Umbilical cord (tissue), 1 donor: ENCODE measurements at regions not wholly inside any gene's neighbourhood (a gene's known extent, or its start where the extent isn't known, plus 50 kb on each side); places are given as distances from the start of the nearest gene placed in this dataset.
A peak's percentile ranks its signal among the peaks of the same experiment; 100 is the strongest.

ENCODE experiments used
- DNase-seq: peaks from one replicate; pipeline ENCODE4 v3.0.0-alpha.2; 2015; ENCODE audit warnings: low spot score

DNA sequence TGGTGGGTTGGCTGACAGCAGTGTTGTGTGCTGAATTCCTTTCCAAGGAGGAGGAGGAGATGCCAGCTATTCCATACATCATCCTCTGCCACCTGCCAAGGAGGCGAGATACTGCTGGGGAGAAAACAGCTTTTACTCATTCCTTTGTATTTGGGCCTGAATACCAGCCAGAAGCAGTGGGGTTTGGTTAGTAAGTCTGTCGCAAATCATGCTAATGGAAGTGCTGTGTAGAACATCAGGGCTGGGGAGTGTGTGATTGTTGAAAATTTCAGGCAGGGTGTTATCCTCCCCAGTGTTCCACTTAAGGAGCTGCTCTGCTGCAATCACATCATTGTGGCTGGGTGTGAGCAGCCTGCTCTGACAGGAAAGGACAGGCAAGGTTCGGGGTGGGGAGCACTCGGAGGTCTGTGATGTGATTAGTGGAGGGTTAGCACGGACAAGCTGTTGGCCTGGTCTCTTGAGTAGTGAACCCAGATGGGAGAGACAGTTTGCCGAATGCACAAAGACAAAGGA, 128.2 kb upstream of the DLX2 start:
- DNase-seq = no peak

DNA sequence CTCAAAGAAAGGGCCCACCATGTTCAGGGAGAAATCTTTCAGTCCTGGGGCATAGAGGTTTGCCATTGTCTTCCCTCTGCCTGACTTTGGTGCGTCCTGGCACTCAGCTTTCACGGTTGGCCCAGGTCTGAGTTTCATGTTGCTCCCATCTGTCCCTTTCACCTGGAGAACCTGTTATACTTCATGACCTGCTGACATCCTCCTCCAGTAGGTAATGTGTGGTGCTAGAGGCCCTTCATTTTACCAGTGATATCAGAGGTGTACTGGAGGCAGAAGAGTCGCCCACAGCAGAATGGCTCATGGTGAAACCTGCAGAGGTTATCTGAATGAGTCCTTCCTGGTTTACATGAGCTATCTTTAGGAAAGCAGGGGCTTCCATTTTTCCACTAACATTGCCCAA, 128.8 kb upstream of the DLX2 start:
- DNase-seq = no peak

DNA sequence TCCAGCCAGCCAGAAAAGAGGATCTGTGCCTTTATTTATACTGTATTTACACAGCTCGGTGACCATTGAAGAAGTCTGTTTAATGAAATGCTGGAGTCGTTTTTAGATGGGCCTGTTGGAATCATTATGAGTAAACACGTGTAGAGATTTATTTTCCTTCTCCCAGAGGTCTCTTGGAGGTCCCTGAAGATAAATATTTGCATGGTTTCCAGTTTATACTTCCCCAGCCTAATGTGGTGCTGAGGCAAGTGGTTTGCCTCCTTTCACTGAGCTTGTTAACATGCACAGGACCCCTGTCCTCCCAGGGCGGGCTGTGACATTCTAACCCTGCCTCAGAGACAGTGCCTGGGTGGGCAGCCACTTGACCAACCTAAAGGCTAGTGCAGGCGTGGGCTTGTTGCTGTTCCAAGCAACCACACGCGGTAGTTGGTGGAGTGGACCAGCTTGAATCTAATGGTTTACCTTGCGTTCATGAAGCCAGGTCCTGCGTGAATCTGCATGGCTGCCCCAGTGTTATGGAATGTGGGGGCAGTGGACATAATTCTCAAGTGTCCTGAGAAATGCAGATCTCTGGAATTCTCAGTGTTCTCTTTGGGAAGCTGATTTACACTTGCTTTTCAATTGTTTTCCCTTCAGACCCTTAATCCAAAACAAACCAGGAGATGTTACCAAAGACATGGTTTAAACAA, 130.2 kb upstream of the DLX2 start:
- no peak for DNase-seq

DNA sequence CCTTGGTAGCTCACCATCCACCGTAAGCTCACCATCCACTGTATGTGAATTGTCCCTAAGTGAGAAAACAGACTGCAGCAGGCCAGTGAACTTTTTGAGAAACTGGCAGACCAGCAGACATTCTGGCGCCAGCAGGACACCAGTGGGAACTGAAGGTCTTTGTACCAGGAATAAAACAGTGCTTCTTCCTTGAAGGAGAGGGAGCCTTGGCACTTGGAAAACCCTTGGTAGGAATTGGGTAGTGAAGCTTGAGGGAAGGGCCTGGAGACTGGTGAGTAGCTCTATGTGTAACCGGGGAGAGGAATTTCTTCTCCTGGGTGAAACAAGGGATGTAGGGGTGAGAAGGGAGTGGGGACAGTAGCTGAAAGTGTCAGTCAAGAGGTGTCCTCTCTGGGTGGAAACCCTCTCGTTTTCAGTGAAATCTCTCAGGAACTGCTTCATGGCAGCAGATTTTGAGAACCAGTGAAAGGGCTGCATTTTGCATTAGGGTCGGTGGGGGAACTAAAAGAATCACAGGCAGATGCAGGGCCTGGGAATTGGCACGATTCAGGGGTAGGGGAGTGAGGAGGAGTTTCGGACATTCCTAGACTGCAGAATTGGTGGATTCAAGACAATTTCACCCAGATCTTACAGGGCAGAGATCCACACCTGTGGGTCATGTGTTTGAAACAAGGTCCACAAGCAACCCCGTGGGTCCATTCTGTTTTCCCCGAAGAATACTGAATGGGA, 131.5 kb upstream of the DLX2 start:
- no peak for DNase-seq

DNA sequence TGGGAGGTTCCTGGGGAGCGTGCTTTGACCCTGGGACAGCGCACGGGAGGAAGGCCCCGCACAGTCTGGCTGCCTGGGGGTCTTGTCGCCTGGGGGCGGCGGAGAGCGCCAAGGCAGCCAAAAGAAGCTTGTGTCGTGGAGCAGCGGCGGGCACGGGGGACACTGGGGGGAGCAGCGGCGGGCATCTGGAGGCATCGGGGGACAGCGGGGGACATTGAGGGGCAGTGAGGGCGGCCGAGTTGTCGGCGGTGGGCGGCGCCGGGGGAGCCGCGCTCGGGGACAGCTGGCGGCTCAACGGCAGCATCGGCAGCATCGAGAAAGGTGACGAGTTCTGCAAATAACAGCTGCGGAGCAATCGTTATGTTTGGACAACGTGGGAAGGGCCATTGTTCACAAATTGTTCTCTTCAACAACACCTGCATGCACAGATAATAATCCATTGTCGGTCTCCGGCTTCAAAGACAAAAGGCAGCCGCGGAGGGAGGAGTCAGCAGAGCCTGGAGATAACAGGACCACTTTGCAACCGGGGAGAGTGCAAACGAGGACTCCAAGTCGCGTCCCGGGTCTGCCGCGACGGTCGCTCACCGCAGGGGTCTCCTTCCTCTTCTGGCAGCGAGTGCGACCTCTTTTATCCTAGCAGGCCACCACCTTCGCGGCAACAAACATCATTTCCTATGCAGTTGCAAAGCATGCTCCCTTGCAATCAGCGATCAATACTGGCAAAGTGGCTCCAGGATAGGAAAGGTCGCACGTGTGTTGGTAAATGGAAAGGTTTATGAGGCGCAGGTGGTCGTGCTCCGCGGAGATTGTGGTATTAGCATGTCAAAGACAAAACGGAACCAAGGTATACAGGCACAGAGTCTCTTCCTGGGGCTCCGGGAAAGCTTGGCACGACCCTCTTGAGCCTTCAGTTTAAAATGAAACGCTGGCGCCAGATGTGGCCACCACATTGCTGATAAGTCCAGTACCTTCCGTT, 132.3 kb upstream of the DLX2 start:
- no peak for DNase-seq

DNA sequence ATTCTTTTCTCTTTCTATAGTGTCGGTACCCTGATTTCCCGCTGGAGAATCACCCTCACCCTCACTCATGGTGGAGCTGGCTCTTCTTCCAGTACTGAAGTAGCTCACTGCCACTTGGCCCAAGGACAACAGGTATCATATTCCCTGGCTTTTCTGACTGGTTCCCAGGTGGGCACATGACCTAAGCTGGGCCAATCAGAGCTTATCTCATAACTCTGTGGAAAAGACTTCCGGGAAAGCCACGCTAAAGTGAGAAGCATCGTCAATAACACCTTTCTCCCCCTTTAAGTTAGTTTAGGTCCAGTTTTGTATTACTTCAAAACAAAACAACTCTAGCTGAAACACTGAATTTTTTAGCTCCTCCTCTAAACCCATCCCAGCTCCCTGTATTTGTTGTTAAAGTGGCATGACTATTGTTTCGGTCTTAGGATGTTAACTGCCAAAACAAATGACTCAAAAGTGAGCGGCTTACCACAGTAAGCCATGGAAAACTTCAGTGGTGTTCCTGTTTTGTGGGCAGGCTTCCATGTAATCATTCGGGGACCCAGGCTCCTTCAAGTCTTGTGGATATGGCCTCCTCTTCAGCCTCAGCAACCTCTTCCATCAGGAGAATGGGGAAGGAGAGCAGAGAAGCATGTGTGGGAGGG, 137.4 kb upstream of the DLX2 start:
- DNase-seq = no peak

DNA sequence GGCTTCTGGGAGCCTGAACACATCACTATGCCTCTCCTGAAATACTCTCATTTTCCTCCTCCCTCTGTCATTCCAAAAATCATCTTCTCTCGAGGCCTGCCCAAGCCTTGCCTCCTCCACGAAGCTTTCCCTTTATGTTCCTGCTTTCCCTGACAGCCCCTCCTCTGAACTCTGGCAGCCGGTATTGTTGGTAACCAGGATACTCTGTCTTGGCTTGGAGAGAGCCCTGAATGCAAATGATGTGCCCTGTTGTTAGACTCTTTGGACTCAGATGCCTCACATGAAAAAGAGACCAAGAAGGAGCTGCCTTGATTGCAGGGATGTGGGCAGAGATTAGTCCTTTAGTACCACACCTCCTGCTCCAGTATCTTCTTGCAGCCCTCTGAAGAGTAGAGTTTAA, 138.5 kb upstream of the DLX2 start:
- no peak for DNase-seq

DNA sequence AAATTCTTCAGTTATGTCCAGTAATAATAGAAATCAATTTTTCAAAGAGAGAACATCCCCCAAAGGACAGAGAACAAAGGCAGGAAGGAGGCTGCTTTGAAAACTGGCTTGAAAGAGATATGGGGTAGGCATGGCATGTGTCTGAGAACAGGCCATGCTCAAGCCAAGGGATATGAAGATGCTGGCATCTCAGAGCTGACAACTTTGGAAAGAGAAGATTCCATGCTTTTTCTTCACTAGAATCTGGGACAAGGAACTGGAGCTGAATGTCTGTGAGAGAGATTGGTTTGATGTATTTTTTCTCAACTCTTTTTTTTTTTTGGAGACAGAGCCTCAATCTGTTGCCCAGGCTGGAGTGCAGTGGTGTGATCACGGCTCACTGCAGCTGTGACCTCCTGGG, 139.8 kb upstream of the DLX2 start:
- no peak for DNase-seq

DNA sequence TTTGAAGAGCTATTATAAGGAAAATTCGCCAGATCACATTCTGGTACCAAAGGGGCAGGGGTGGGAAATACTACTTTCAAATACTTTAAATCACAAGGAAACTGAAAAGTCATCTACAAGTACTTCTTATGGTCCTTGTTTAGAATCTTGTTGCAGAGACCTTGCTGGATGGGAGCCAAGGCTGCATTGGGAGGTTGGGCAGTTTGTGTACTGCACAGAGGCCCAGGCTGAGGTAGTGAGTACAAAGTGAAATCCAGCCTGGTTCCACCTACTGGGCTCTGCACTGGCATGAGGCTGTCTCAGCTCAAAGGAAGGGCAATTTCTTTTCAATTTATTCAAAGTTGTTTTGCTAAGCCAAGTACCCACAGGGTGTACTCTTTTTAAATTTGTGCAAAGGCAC, 140.3 kb upstream of the DLX2 start:
- no peak for DNase-seq

DNA sequence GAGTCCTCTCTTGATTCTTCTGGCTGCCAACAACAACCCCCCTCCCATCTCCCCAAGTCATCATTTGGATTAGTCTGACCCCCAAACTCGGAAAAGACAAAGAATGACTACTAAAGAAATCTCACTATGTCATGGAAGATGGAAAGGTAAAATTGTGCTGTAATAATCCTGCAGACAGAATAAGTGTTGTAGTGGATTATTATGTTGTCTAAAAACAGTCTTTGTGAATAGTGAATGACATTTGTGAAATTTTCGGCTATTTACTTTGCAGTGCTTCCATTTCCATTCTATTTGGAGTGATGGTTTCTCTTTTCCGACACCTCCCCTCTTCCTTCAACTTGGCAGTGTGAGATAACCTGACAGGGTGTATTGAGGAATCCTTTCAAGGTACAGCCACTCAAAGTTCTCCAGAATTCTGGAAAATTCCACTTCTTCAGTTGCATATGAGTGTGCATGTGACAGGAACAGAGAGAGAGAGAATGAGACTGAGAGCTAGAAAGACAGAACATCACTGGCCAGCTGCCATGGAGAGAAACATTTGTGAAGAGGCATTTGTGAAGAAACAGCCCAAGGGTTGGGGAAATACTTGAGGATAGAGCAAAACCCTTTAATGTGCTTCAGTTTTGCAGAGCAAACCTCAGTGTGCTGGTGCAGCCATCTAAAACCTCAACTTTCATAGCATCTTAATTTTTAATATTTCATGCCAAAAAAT, 141.9 kb upstream of the DLX2 start:
- DNase-seq = peak; percentile 71

DNA sequence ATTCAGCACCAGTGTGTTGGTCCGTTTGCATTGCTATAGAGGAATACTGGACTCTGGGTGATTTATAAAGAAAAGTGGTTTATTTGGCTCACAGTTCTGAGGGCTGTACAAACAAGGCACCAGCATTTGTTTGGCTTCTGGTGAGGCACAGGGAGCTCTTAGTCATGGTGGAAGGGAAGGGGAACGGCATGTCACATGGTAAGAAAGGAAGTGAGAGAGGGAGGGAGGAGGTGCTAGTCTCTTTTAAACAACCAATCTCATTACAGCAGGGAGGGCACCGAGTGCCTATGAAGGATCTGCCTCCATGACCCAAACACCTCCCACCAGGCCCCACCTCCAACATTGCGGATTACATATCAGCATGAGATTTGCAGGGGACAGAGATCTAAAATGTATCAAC, 143.9 kb upstream of the DLX2 start:
- DNase-seq = no peak

DNA sequence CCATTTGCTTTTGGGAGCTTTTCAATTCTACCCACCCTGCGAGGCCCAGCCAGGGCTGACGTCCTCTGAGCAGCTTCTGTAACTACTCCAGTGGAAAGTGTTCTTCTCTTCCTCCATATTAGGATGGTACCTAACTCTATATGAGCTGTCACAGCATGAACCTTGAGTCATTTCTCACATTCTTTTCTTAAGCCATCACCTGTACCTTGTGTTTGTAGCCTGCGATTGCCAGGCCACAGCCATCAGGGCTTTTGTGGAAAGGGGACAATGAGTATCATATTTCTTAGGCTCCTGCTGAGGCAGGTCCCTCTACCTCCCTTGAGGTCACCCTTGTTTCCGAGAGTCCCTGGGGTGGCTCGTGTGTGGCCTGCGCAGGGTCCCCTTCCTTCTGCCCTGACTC, 144.5 kb upstream of the DLX2 start:
- DNase-seq = no peak

DNA sequence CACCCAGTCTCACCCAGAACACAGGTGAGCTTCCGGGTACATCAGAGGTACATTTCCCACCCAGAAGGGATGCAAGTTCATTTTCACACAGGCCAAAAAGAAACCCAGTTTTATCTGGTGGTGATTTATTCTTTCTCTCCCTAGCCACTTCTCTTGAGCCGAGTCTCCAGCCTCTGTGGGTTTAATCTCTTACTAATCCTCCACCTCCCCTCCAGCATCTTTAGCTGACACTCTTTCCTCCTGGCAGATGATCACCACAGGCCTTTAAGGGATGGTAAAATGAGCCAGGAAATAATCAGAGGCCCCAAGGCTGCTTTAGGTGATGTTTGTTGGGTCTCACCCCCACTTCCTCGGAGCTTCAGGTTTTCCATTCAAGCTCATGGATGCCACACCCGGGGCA, 145.7 kb upstream of the DLX2 start:
- no peak for DNase-seq

DNA sequence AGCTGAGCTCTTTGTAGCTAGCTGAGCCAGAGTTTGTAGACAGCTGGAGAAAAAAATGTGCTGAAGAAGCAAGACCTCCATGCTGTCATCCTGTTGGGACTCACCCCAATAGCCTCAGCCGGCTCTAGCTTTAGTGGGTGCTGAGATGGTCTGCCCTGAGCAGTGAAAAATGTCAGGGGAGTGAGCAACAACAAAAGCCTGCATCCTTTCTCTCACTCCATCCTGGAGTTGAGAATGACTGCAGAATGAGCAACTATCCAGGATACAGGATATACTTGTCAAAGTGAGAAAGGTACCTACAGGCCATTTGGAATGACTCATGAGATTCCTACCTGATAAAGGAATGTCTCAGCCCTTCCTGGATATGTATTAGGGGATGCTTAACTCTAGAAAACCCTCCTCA, 146.1 kb upstream of the DLX2 start:
- no peak for DNase-seq

DNA sequence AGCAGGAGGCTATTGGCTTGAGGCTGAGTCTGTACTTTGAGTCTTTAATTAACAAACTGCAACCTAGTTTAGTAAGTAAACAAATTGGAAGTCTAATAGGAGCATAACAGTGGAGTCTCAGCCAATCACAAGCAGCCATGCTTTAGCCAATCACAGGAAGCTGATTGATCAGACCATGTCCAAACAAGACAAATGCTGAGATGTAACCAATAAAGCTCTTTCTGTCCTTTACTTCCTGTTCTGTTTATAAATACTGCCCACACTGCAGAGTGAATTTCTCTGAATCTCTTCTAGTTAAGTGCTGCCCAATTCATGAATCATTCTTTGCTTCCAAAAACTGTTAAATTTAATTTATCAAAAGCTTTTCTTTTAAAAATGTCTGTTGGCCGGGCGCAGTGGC, 146.6 kb upstream of the DLX2 start:
- no peak for DNase-seq

DNA sequence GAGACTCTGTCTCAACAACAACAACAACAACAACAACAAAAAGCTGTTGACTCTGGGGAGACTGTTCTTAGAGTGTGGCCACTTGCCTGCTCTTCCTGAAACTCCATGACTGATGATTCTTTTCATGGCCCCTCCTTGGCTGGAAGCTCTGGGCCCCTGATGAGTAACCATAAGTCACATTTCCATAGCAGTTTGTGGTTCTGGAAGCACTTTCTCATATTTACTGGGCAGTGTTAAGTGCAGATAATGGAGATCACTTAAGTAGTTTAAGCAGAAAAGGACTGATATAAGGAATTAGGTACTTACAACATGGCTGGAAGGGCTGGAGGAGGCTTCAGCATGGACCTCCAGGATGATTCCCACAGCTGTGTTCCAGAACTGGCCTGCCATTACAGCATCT, 147.3 kb upstream of the DLX2 start:
- no peak for DNase-seq

DNA sequence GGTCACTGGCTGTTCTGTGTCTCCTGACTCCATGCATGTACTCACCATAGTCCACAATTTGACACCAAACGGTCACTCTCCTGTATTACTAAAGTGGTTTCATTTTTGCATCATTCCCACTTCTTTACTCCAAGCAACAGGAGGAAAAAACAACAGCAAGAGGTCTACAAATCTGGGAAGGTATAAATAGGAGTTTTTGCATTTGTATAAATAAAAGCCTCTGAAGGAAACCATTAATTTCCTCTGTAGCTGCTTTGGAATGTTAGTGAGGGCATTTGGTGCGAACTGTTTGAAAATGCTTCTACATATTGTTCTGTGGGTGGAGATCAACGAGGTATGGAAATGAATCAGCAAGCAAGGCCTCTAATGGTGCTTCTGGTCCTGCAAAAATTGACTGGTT, 148.5 kb upstream of the DLX2 start:
- DNase-seq = no peak

DNA sequence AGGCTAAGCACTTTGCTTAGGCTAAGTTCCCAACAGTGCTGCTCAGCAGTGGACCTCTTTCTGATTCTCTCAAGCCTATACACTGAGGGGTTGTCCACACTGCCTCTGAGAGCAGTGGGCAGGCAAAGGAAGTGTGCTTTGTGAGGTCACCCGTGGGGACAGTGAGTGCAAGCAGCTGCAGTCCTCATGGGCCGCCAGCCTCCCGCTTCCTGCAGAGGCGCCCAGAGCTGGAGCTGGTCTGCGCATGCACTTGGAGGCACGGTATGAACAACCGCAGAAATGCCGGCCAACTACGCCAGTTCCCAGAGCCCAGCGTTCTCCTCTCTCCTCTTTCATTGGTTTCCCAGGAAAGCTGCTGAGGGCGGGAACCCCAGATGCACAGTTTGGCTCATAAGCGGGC, 149.5 kb upstream of the DLX2 start:
- no peak for DNase-seq

DNA sequence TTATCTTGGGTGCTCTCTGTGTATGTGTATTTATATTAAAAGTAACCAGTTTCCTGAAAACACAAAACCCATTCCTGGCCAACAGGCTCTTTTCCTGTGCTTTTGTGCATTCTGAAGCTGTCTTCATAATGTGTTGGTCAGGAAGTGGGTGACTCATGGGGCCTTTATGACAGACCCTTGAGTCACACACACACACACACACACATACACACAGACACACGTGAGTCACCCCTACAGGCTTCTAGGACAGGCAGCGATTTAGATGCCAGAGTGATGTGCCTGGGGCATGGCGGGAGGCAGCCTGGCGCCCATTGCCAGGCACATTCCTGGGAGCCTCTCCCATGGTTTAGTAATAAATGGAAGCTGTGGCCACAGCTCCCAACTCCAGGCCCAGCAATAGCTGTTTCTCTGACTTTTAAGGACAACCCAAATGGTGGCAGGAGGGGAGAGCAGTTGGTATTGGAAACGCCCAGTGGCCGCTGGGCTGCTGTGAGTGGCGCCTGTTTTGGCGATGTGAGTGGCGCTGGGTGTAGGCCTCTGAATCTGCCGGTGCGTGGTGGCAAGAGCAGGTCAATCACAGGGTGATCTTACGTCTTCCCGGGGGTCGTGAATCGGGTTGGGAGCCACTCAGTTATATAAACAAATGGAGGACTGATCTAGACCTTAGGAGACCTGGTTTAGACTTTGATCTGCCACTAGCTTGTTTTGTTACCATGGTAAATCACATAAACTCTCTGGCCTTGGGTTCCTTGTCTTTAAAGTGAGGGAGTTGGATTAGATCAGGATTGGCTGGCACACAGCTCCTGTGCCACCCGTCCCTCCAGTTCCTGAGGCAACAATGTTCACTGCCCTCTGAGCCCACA, 150.7 kb upstream of the DLX2 start:
- DNase-seq = peak; percentile 83

DNA sequence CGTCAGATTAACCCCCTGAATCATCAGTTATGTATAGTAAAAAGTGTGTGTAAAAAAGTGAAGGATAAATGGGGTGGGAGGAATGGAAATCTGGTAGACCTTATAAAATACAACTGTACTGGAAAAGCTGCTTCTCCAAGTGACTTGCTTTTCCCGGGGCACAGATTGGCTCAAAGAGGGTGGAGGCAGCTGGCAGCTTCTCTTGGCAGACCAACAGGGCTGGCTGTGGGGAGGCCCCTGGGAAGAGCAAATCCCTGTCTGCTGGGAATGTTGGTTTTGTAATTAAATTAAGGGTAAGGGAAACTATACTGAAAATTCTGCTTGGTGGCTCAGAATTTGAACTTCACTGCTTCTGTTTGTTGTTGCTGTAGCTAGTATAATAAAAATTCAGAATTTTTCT, 154.2 kb upstream of the DLX2 start:
- DNase-seq = no peak
